AG04449 (cell line): ENCODE measurements at regions not wholly inside any gene's neighbourhood (a gene's known extent, or its start where the extent isn't known, plus 50 kb on each side); places are given as distances from the start of the nearest gene placed in this dataset.
"Not testable (repeated sequence)": the region's sequence is repeated elsewhere in the genome, so short reads cannot be mapped to it uniquely, and the experiment has no call there.

ENCODE experiments used
- CTCF ChIA-PET: fragments of 350-600 bp; formaldehyde crosslinking; extraction: SDS; loops from one replicate; lab custom pipeline; 2021; ENCODE audit warnings: antibody characterized with exemption; lab: Yijun Ruan, JAX
- POLR2A ChIA-PET: fragments of 400-600, 350-600 bp; formaldehyde crosslinking; extraction: SDS; loops from one replicate; lab custom pipeline; 2020; ENCODE audit warnings: antibody characterized with exemption, inconsistent platforms; lab: Yijun Ruan, JAX
- DNase-seq: peaks from one replicate; pipeline ENCODE4 v3.0.0-alpha.2; 2010; ENCODE audit warnings: low read depth, low spot score
- H3K4me3 ChIP-seq: 2 replicates; pipeline ENCODE4 v1.5.1; 2011; ENCODE audit warnings: low read depth, mild to moderate bottlenecking, control low read depth, low read length
- CTCF ChIP-seq: IDR thresholded peaks from one replicate; pipeline ENCODE4 v1.5.1; 2011; ENCODE audit warnings: mild to moderate bottlenecking, moderate library complexity, low read length, control low read depth, inconsistent platforms; ENCODE audit not compliant: insufficient read depth; ENCODE audit errors: missing control alignments

GRCh38 chr6:170224694-170225660 is 65.9 kb downstream of the DLL1 start:
- ChIA-PET POLR2A (no interaction called here), CTCF (no interaction called here)
- no peak for TF ChIP-seq CTCF
- DNase-seq: no peak
- H3K4me3 ChIP-seq: no peak overlapping the region

- CTCF ChIA-PET: no interaction called here
- no peak for TF ChIP-seq CTCF
- POLR2A ChIA-PET: no interaction called here
- H3K4me3 ChIP-seq: no peak overlapping the region
- no peak for DNase-seq
These were observed 66.9 kb downstream of the DLL1 start for GRCh38 chr6:170223718-170224693.

- TF ChIP-seq CTCF: no peak
- no peak for DNase-seq
- ChIA-PET POLR2A (no interaction called here), CTCF (no interaction called here)
- H3K4me3 ChIP-seq: no peak overlapping the region
These were observed 68.1 kb downstream of the DLL1 start for GRCh38 chr6:170222498-170223471.

GRCh38 chr6:170221753-170222400 is 69.0 kb downstream of the DLL1 start:
- ChIA-PET POLR2A (no interaction called here), CTCF (no interaction called here)
- no peak overlapping the region for H3K4me3 ChIP-seq
- no peak for TF ChIP-seq CTCF
- DNase-seq: no peak

GRCh38 chr6:170221052-170221752 is 69.7 kb downstream of the DLL1 start:
- H3K4me3 ChIP-seq: no peak overlapping the region
- TF ChIP-seq CTCF: no peak
- CTCF ChIA-PET: no interaction called here
- DNase-seq: no peak
- POLR2A ChIA-PET: no interaction called here

GRCh38 chr6:170213637-170214018 is 77.2 kb downstream of the DLL1 start:
- CTCF ChIA-PET, DNase-seq, H3K4me3 ChIP-seq, POLR2A ChIA-PET: not testable (repeated sequence)
